ENCODE measurements at regions not wholly inside any gene's neighbourhood (a gene's known extent, or its start where the extent isn't known, plus 50 kb on each side); places are given as distances from the start of the nearest gene placed in this dataset.

DNA sequence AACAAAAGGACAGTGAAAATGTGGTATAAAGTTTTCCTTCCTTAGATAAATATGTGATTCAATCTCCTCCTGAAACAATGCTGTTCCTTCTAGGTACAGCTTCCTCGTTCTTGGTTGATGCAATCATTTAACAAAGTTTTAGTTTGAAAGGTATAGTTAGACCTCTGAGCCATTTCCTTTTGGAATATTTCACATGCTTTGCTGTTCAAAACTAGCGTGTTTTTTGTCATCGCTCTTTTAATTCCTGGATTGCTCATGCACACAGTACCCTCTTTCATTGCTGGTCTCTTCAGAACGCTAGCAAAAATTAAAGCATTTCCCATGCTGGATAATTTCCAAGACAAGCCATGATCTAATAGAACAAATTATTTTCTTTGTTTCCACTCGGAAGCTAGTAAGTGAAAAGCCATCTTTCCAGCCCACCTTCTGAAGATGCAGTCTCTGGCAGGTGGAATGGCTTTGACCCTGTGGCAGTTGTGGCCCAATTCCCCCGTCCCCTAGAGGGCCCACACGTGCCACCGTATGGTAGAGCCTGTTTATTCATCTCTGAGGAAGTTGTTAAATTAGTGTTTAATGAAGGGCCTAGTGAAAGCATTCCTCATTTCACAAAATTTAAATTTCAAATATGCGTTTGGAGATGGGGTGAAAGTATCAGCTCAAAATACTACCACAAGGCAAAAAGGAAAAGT is 1040.6 kb upstream of the SLC10A2 start:
- Histone ChIP-seq H3K36me3 (ENCODE audit: control insufficient read depth in 2 of 4, insufficient read depth in 4 of 4, low read length in 3 of 4) (peaks cover 0 to 8% (median 0%) of the 10 kb centered on the region in 4 experiments; a peak in 2 of 8 replicates), H3K18ac (ENCODE audit: extremely low read depth, low read length) (no peak overlapping the region), H3K79me1 (ENCODE audit: low read depth, low read length) (no peaks in the 10 kb centered on the region), H2AFZ (ENCODE audit: low read length) (no peak overlapping the region), H2BK15ac (ENCODE audit: low read length) (no peak overlapping the region), H3K23me2 (ENCODE audit: low read depth, low read length) (no peaks in the 10 kb centered on the region), H3K27me3 (replicated peaks in 1 of 4; ENCODE audit: control insufficient read depth in 3 of 4, extremely low read depth in 1 of 4, insufficient read depth in 3 of 4, low read length in 3 of 4) (no peaks in the 10 kb centered on the region), H3K79me2 (ENCODE audit: control insufficient read depth in 1 of 2, insufficient read depth in 2 of 2, low read length in 2 of 2) (no peaks in the 10 kb centered on the region), H3K4ac (replicated peaks; ENCODE audit: insufficient read length, low read depth, low read length) (no peak overlapping the region), H3K4me1 (replicated peaks in 1 of 4; ENCODE audit: control insufficient read depth in 3 of 4, insufficient read depth in 4 of 4, low read length in 3 of 4) (no peaks in the 10 kb centered on the region), H3K9me3 (ENCODE audit: insufficient read depth in 2 of 2, low read depth in 1 of 2, low read length in 1 of 2) (peaks cover 13 to 16% of the 10 kb centered on the region in 2 experiments; a peak in 3 of 4 replicates), H4K8ac (ENCODE audit: extremely low read depth, insufficient read depth, low read length) (no peak overlapping the region), H4K20me1 (replicated peaks in 1 of 2; ENCODE audit: control insufficient read depth in 1 of 2, insufficient read depth in 2 of 2, low read length in 2 of 2) (no peaks in the 10 kb centered on the region), H2BK120ac (replicated peaks; ENCODE audit: low read depth, low read length) (no peak overlapping the region), H2BK12ac (ENCODE audit: low read depth, low read length) (no peak overlapping the region), H2BK5ac (ENCODE audit: low read depth, low read length) (no peak overlapping the region), H3K9ac (replicated peaks in 1 of 4; ENCODE audit: extremely low read depth in 1 of 4, low read depth in 3 of 4, low read length in 3 of 4) (no peak overlapping the region), H3K27ac (ENCODE audit: low read depth, low read length) (no peak overlapping the region), H3K56ac (replicated peaks; ENCODE audit: insufficient read length, low read depth, low read length) (no peak overlapping the region), H2AK5ac (ENCODE audit: low read depth, low read length) (no peak overlapping the region), H4K91ac (replicated peaks; ENCODE audit: insufficient read length, low read length) (no peak overlapping the region), H3K23ac (ENCODE audit: insufficient read length) (no peak overlapping the region), H4K5ac (ENCODE audit: insufficient read length, low read depth, low read length) (no peak overlapping the region), H3K4me2 (ENCODE audit: insufficient read depth in 1 of 2, low read depth in 2 of 2, low read length in 2 of 2) (no peak overlapping the region), H3K14ac (ENCODE audit: insufficient read length) (no peak overlapping the region), H3K4me3 (ENCODE audit: extremely low read depth in 1 of 4, insufficient read depth in 2 of 4, low read depth in 3 of 4, low read length in 4 of 4) (no peak overlapping the region), H2BK20ac (ENCODE audit: low read length) (no peak overlapping the region)
- FAIRE-seq (no peak), DNase-seq (ENCODE audit: low read depth in 1 of 2, low spot score in 2 of 2) (peak; percentile 1 to 47)
- 88% methylated on average over 9 of the region's 9 CpGs; no CpG with 5 or more reads in 1 of the 2 experiments for WGBS, 2 experiments (ENCODE audit: extremely low coverage in 1 of 2, insufficient coverage in 1 of 2, insufficient read length in 1 of 2, insufficient replicate concordance in 2 of 2, low coverage in 1 of 2, low lambda C conversion rate in 2 of 2, missing lambda C conversion rate in 1 of 2)
- peak; percentile 79 to 80 for TF ChIP-seq RAD21 (IDR thresholded peaks at IDR 0.05 in 1 of 2, conservative IDR thresholded peaks at IDR 0.05 in 1 of 2; ENCODE audit: low read depth in 2 of 2, low read length in 2 of 2)
- peak; percentile 33 to 58 (median 34) for TF ChIP-seq CTCF (IDR thresholded peaks at IDR 0.05; ENCODE audit: control extremely low read depth in 1 of 3, insufficient read depth in 1 of 3, low read depth in 1 of 3, low read length in 3 of 3)
- TF ChIP-seq POLR2A (IDR thresholded peaks at IDR 0.05; ENCODE audit: control extremely low read depth in 1 of 2, low read depth in 2 of 2, low read length in 2 of 2), result no peak
- TF ChIP-seq MAX (IDR thresholded peaks at IDR 0.05), result no peak
- POLR2A ChIA-PET (ENCODE audit: partially characterized antibody), result no interaction called here
- CTCF ChIA-PET (ENCODE audit: partially characterized antibody), result interaction anchor here (1.3 kb wide), 1 partner anchor 15 kb away, joined by 5 read pairs; no protein-coding TSS in a partner anchor
